ENCODE measurements at regions not wholly inside any gene's neighbourhood (a gene's known extent, or its start where the extent isn't known, plus 50 kb on each side); places are given as distances from the start of the nearest gene placed in this dataset.
"Not testable (repeated sequence)": the region's sequence is repeated elsewhere in the genome, so short reads cannot be mapped to it uniquely, and the experiment has no call there.

DNA sequence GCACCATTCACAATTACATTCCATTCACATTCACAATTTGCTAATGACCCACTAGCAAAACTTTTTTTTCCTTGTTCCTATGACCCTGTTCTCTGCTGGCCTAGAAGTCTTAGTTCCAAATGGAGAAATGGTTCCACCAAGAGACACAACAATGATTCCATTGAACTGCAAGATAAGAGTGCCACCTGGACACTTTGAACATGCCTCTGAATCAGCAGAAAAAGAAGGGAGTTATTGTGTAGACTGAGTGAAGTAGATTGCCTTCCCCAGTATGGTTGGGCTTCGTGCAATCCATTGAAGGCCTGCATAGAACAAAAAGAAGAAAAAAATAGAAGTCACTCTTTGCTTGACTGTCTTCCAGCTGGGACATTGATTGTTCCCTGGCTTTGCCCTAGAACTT, 133.8 kb upstream of the PMCH start:
- no peaks in the 10 kb centered on the region for H3K9me3 ChIP-seq (ENCODE audit: control insufficient read depth, low read length)
- no peak overlapping the region for H3K9ac ChIP-seq (ENCODE audit: low read length)
- H3K4me1 ChIP-seq (ENCODE audit: control insufficient read depth, insufficient read depth, low read depth, low read length): no peaks in the 10 kb centered on the region
- no peaks in the 10 kb centered on the region for H3K36me3 ChIP-seq (ENCODE audit: control insufficient read depth in 1 of 2, insufficient read depth in 2 of 2, low read depth in 1 of 2, low read length in 2 of 2)
- no peak overlapping the region for H3K4me3 ChIP-seq (ENCODE audit: insufficient read depth in 1 of 2, low read depth in 1 of 2, low read length in 2 of 2)
- no peak overlapping the region for H3K4me2 ChIP-seq (ENCODE audit: low read length, poor library complexity, severe bottlenecking)
- H3K4ac ChIP-seq (ENCODE audit: low read depth in 1 of 2, low read length in 2 of 2): no peak overlapping the region
- H2AK5ac ChIP-seq (ENCODE audit: low read length, severe bottlenecking): no peak overlapping the region
- H4K91ac ChIP-seq (ENCODE audit: low read length): no peak overlapping the region
- no peak overlapping the region for H2BK120ac ChIP-seq (ENCODE audit: low read depth, low read length)
- H3K14ac ChIP-seq (ENCODE audit: low read length in 2 of 2): no peak overlapping the region
- H3K18ac ChIP-seq (ENCODE audit: low read depth in 1 of 2, low read length in 2 of 2): no peak overlapping the region
- H3K23ac ChIP-seq (ENCODE audit: low read length in 2 of 2): no peak overlapping the region
- H4K8ac ChIP-seq (ENCODE audit: low read length): no peak overlapping the region
- no peak overlapping the region for H2BK12ac ChIP-seq (ENCODE audit: low read length in 2 of 2)
- no peak overlapping the region for H2BK15ac ChIP-seq (ENCODE audit: low read depth, poor library complexity, severe bottlenecking)
- DNase-seq: no peak
- H3K27ac ChIP-seq (ENCODE audit: low read length, poor library complexity, severe bottlenecking): no peak overlapping the region
- H2AFZ ChIP-seq (ENCODE audit: low read depth, low read length): no peak overlapping the region
- H3K27me3 ChIP-seq (ENCODE audit: control insufficient read depth in 1 of 2, insufficient read depth in 1 of 2, low read length in 2 of 2): no peaks in the 10 kb centered on the region
- no peak overlapping the region for H2BK5ac ChIP-seq (ENCODE audit: low read depth, low read length, poor library complexity, severe bottlenecking)
- WGBS: 35% methylated on average over 1 of the region's 1 CpG
- no peaks in the 10 kb centered on the region for H3K79me1 ChIP-seq (replicated peaks; ENCODE audit: low read length, poor library complexity, severe bottlenecking)

DNA sequence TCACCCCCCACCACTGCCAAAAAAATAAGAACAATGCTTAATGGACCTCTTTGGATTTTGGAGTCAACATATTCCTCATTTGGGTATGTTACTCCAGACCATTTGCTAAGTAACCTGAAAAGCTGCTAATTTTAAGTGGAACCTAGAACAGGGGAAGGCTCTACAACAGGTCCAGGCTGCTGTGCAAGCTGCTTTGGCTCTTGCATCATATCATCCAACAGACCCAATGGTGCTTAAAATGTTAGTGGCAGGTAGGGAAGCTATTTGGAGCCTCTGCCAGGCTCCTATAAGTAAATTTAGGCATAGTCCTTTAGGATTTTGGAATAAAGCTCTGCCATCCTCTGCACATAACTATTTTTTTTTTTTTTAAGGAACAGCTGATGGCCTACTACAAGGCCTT, 132.2 kb upstream of the PMCH start:
- no peak for DNase-seq
- no peak overlapping the region for H2BK12ac ChIP-seq (ENCODE audit: low read length in 2 of 2)
- no peak overlapping the region for H4K8ac ChIP-seq (ENCODE audit: low read length)
- H3K36me3 ChIP-seq (ENCODE audit: control insufficient read depth in 1 of 2, insufficient read depth in 2 of 2, low read depth in 1 of 2, low read length in 2 of 2): no peaks in the 10 kb centered on the region
- no peak overlapping the region for H2AK5ac ChIP-seq (ENCODE audit: low read length, severe bottlenecking)
- H2BK5ac ChIP-seq (ENCODE audit: low read depth, low read length, poor library complexity, severe bottlenecking): no peak overlapping the region
- no peak overlapping the region for H2BK120ac ChIP-seq (ENCODE audit: low read depth, low read length)
- no peak overlapping the region for H3K4ac ChIP-seq (ENCODE audit: low read depth in 1 of 2, low read length in 2 of 2)
- no peak overlapping the region for H3K18ac ChIP-seq (ENCODE audit: low read depth in 1 of 2, low read length in 2 of 2)
- no peaks in the 10 kb centered on the region for H3K4me1 ChIP-seq (ENCODE audit: control insufficient read depth, insufficient read depth, low read depth, low read length)
- no peak overlapping the region for H3K9ac ChIP-seq (ENCODE audit: low read length)
- no peak overlapping the region for H3K4me2 ChIP-seq (ENCODE audit: low read length, poor library complexity, severe bottlenecking)
- no peak overlapping the region for H4K91ac ChIP-seq (ENCODE audit: low read length)
- no peak overlapping the region for H2AFZ ChIP-seq (ENCODE audit: low read depth, low read length)
- H3K79me1 ChIP-seq (replicated peaks; ENCODE audit: low read length, poor library complexity, severe bottlenecking): no peaks in the 10 kb centered on the region
- no peak overlapping the region for H3K23ac ChIP-seq (ENCODE audit: low read length in 2 of 2)
- no peaks in the 10 kb centered on the region for H3K27me3 ChIP-seq (ENCODE audit: control insufficient read depth in 1 of 2, insufficient read depth in 1 of 2, low read length in 2 of 2)
- H3K14ac ChIP-seq (ENCODE audit: low read length in 2 of 2): no peak overlapping the region
- H3K27ac ChIP-seq (ENCODE audit: low read length, poor library complexity, severe bottlenecking): no peak overlapping the region
- no peaks in the 10 kb centered on the region for H3K9me3 ChIP-seq (ENCODE audit: control insufficient read depth, low read length)
- H2BK15ac ChIP-seq (ENCODE audit: low read depth, poor library complexity, severe bottlenecking): no peak overlapping the region
- no peak overlapping the region for H3K4me3 ChIP-seq (ENCODE audit: insufficient read depth in 1 of 2, low read depth in 1 of 2, low read length in 2 of 2)

DNA sequence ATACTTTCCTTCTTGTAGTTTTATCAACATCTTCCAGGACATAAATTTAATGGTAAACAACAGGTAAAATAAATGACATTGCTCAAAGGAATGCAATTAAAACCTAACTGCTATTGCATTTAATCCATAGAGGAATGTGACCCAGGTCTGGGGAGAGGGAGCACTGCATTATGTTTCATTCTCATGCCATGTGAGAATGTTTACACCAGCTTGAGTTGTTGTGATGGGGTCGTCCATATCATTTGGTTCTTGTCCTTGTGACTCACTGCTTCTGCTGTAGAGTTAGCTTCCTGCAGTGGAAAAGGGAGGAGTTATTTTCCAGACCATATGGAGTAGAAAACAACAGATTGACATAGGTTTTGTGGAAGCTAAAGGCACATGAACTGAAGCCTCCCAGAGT, 129.3 kb upstream of the PMCH start:
- H2BK12ac ChIP-seq (ENCODE audit: low read length in 2 of 2): no peak overlapping the region
- no peak overlapping the region for H3K4ac ChIP-seq (ENCODE audit: low read depth in 1 of 2, low read length in 2 of 2)
- no peaks in the 10 kb centered on the region for H3K79me1 ChIP-seq (replicated peaks; ENCODE audit: low read length, poor library complexity, severe bottlenecking)
- H3K27me3 ChIP-seq (ENCODE audit: control insufficient read depth in 1 of 2, insufficient read depth in 1 of 2, low read length in 2 of 2): no peaks in the 10 kb centered on the region
- no peak overlapping the region for H3K18ac ChIP-seq (ENCODE audit: low read depth in 1 of 2, low read length in 2 of 2)
- no peak overlapping the region for H3K9ac ChIP-seq (ENCODE audit: low read length)
- no peak overlapping the region for H4K91ac ChIP-seq (ENCODE audit: low read length)
- no peak overlapping the region for H2AK5ac ChIP-seq (ENCODE audit: low read length, severe bottlenecking)
- H3K9me3 ChIP-seq (ENCODE audit: control insufficient read depth, low read length): no peaks in the 10 kb centered on the region
- no peaks in the 10 kb centered on the region for H3K36me3 ChIP-seq (ENCODE audit: control insufficient read depth in 1 of 2, insufficient read depth in 2 of 2, low read depth in 1 of 2, low read length in 2 of 2)
- no peak overlapping the region for H3K23ac ChIP-seq (ENCODE audit: low read length in 2 of 2)
- H2BK120ac ChIP-seq (ENCODE audit: low read depth, low read length): no peak overlapping the region
- H2BK15ac ChIP-seq (ENCODE audit: low read depth, poor library complexity, severe bottlenecking): no peak overlapping the region
- H2AFZ ChIP-seq (ENCODE audit: low read depth, low read length): no peak overlapping the region
- no peak for DNase-seq
- H2BK5ac ChIP-seq (ENCODE audit: low read depth, low read length, poor library complexity, severe bottlenecking): no peak overlapping the region
- no peak overlapping the region for H3K14ac ChIP-seq (ENCODE audit: low read length in 2 of 2)
- H3K4me1 ChIP-seq (ENCODE audit: control insufficient read depth, insufficient read depth, low read depth, low read length): no peaks in the 10 kb centered on the region
- no peak overlapping the region for H4K8ac ChIP-seq (ENCODE audit: low read length)
- no peak overlapping the region for H3K4me2 ChIP-seq (ENCODE audit: low read length, poor library complexity, severe bottlenecking)
- no peak overlapping the region for H3K27ac ChIP-seq (ENCODE audit: low read length, poor library complexity, severe bottlenecking)
- H3K4me3 ChIP-seq (ENCODE audit: insufficient read depth in 1 of 2, low read depth in 1 of 2, low read length in 2 of 2): no peak overlapping the region
- WGBS: 7% methylated on average over 1 of the region's 1 CpG

DNA sequence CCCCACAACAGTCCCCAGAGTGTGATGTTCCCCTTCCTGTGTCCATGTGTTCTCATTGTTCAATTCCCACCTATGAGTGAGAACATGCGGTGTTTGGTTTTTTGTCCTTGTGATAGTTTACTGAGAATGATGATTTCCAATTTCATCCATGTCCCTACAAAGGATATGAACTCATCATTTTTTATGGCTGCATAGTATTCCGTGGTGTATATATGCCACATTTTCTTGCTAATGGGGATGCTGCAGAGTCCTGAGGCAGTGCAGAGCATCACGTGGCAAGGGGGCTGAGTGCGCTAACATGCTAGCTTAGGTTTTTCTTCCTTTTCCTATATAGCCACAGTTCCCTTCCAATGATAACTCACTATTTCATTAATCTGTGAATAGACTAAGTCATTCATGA, 127.5 kb upstream of the PMCH start:
- 91% methylated on average over 3 of the region's 4 CpGs for WGBS
- H2BK120ac ChIP-seq (ENCODE audit: low read depth, low read length): not testable (repeated sequence)

More for the DNA sequence above, 127.5 kb upstream of the PMCH start:
- not testable (repeated sequence) for H3K4me2 ChIP-seq (ENCODE audit: low read length, poor library complexity, severe bottlenecking); H3K27ac ChIP-seq (ENCODE audit: low read length, poor library complexity, severe bottlenecking); H3K18ac ChIP-seq (ENCODE audit: low read depth in 1 of 2, low read length in 2 of 2); H3K4me3 ChIP-seq (ENCODE audit: insufficient read depth in 1 of 2, low read depth in 1 of 2, low read length in 2 of 2); H2BK12ac ChIP-seq (ENCODE audit: low read length in 2 of 2); H2AK5ac ChIP-seq (ENCODE audit: low read length, severe bottlenecking); H2BK15ac ChIP-seq (ENCODE audit: low read depth, poor library complexity, severe bottlenecking); H3K14ac ChIP-seq (ENCODE audit: low read length in 2 of 2); H4K91ac ChIP-seq (ENCODE audit: low read length); H3K36me3 ChIP-seq (ENCODE audit: control insufficient read depth in 1 of 2, insufficient read depth in 2 of 2, low read depth in 1 of 2, low read length in 2 of 2); H2BK5ac ChIP-seq (ENCODE audit: low read depth, low read length, poor library complexity, severe bottlenecking); H4K8ac ChIP-seq (ENCODE audit: low read length); H3K27me3 ChIP-seq (ENCODE audit: control insufficient read depth in 1 of 2, insufficient read depth in 1 of 2, low read length in 2 of 2); H3K4ac ChIP-seq (ENCODE audit: low read depth in 1 of 2, low read length in 2 of 2); DNase-seq; H3K9ac ChIP-seq (ENCODE audit: low read length); H2AFZ ChIP-seq (ENCODE audit: low read depth, low read length); H3K79me1 ChIP-seq (replicated peaks; ENCODE audit: low read length, poor library complexity, severe bottlenecking); H3K4me1 ChIP-seq (ENCODE audit: control insufficient read depth, insufficient read depth, low read depth, low read length); H3K23ac ChIP-seq (ENCODE audit: low read length in 2 of 2); H3K9me3 ChIP-seq (ENCODE audit: control insufficient read depth, low read length)

Data from mesenchymal stem cell (in vitro differentiated cells and primary cell).